SU-DHL-6 (cell line): ENCODE measurements at regions not wholly inside any gene's neighbourhood (a gene's known extent, or its start where the extent isn't known, plus 50 kb on each side); places are given as distances from the start of the nearest gene placed in this dataset.

ENCODE experiments used
- H2AFZ ChIP-seq: fragments of 200-600 bp; sonication (generic); 2 replicates; pipeline ENCODE4 v1.6.1; 2014; ENCODE audit warnings: low read depth, mild to moderate bottlenecking, moderate library complexity, mixed read lengths, antibody characterized with exemption, low read length; ENCODE audit not compliant: severe bottlenecking
- H3F3A ChIP-seq: fragments of 200-600 bp; shearing (Covaris generic); 2 replicates; pipeline ENCODE4 v1.6.0; 2016; ENCODE audit warnings: antibody characterized with exemption, mild to moderate bottlenecking; ENCODE audit not compliant: insufficient read depth
- H3K27ac ChIP-seq: fragments of 200-600 bp; sonication (generic); 2 replicates; pipeline ENCODE4 v1.5.1; 2016; ENCODE audit warnings: low read depth, mild to moderate bottlenecking, low read length, moderate library complexity, mixed read lengths
- H3K27me3 ChIP-seq: fragments of 200-600 bp; sonication (generic), shearing (Covaris generic); 2 replicates; pipeline ENCODE4 v1.6.0; 2014; ENCODE audit warnings: mild to moderate bottlenecking, low read length
- H3K36me3 ChIP-seq: fragments of 200-600 bp; sonication (generic); 2 replicates; pipeline ENCODE4 v1.6.1; 2014; ENCODE audit warnings: mild to moderate bottlenecking, low read length, mixed read lengths
- H3K4me2 ChIP-seq: fragments of 300-600, 200-600 bp; shearing (Covaris generic), sonication (generic); 2 replicates; pipeline ENCODE4 v1.6.0; 2014; ENCODE audit warnings: low read length, low read depth, mild to moderate bottlenecking; ENCODE audit not compliant: poor library complexity, severe bottlenecking
- H3K4me3 ChIP-seq: fragments of 200-600 bp; sonication (generic); 2 replicates; pipeline ENCODE4 v1.5.1; 2014; ENCODE audit warnings: antibody characterized with exemption, low read length, mild to moderate bottlenecking, mixed read lengths; ENCODE audit not compliant: insufficient read depth, poor library complexity, severe bottlenecking
- H3K79me2 ChIP-seq: fragments of 200-600 bp; sonication (generic); 2 replicates; pipeline ENCODE4 v1.6.1; 2014; ENCODE audit warnings: mild to moderate bottlenecking, low read length, moderate library complexity; ENCODE audit not compliant: insufficient read depth
- H3K9ac ChIP-seq: fragments of 200-600 bp; sonication (generic); 2 replicates; pipeline ENCODE4 v1.7.0; 2014; ENCODE audit warnings: mild to moderate bottlenecking, low read length
- H3K9me2 ChIP-seq: fragments of 200-600 bp; sonication (generic); replicated peaks from 2 replicates; pipeline ENCODE4 v1.6.1; 2014; ENCODE audit warnings: low read length; ENCODE audit not compliant: insufficient read depth
- H3K9me3 ChIP-seq: fragments of 200-600 bp; sonication (generic); 2 replicates; pipeline ENCODE4 v1.6.1; 2014; ENCODE audit warnings: low read length, mixed read lengths; ENCODE audit not compliant: insufficient read depth
- H4K20me1 ChIP-seq: fragments of 200-600 bp; sonication (generic); 2 replicates; pipeline ENCODE4 v1.6.1; 2014; ENCODE audit warnings: low read depth, mild to moderate bottlenecking, antibody characterized with exemption, low read length, moderate library complexity, mixed read lengths
- EZH2phosphoT487 ChIP-seq: fragments of 200-600 bp; sonication (generic), shearing (Covaris generic); conservative IDR thresholded peaks from 2 replicates; pipeline ENCODE4 v1.6.1; 2018; ENCODE audit warnings: mild to moderate bottlenecking, antibody characterized with exemption, low read length, moderate library complexity, mixed read lengths
- TF ChIP-seq, protein P1 (sequence below): fragments of 200-600 bp; sonication (generic); IDR thresholded peaks from one replicate; pipeline ENCODE4 v1.5.1; 2017; ENCODE audit warnings: antibody characterized with exemption, mild to moderate bottlenecking, low read length, moderate library complexity; ENCODE audit not compliant: insufficient read depth, poor library complexity, severe bottlenecking

DNA sequence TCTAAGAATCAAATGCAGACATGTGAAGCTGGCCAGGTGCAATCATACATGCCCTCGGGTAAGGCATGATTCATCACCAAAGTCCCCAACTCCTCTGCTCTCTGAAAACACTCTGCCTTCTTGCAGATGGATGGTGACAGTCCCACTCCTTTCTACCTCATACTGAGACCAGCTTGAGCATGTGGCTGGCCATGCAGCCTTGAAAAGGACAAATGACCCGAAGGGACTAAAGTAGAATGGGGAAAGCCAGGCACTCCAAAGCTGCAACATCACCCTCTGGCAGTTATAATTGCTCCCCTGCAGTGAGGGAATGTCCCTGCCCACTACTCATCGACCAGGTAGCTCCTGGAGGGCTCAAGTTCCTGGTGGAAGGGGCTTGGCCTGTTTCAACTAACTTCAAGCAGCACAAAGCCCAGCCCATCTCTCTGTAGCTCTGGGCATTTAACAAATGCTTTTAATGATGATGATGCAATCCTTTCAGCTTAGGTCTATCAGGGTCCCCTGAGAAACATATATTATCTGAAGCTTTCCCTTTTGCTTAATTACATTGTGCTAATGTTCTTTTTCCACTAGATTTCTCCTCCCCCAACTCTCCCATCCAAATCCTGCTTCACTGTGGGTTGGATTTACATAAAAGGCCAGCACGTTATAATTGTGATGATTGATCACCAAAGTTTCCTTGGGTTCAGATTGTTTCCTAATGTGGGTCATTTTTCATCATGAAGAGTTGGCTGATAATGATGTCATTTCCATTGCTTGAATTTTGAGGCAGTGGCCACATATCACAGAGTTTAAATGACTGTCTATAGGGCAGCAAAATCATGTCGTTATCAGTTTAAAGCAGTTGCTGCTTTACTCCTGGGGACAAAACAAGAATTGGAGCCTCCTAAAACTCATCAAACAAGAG is 436.5 kb upstream of the SLC30A5 start:
- H3K9me2 ChIP-seq, result no peaks in the 10 kb centered on the region
- H3K4me2 ChIP-seq, result no peak overlapping the region
- H3K9me3 ChIP-seq, result no peaks in the 10 kb centered on the region
- H3K36me3 ChIP-seq, result no peaks in the 10 kb centered on the region
- no peak overlapping the region for H3K27ac ChIP-seq
- H2AFZ ChIP-seq, result no peak overlapping the region
- no peaks in the 10 kb centered on the region for H3K27me3 ChIP-seq
- H3K4me3 ChIP-seq, result no peak overlapping the region
- H3F3A ChIP-seq, result no peaks in the 10 kb centered on the region
- no peaks in the 10 kb centered on the region for H3K79me2 ChIP-seq
- no peak overlapping the region for H3K9ac ChIP-seq
- H4K20me1 ChIP-seq, result no peaks in the 10 kb centered on the region
- TF ChIP-seq, protein P1, sequence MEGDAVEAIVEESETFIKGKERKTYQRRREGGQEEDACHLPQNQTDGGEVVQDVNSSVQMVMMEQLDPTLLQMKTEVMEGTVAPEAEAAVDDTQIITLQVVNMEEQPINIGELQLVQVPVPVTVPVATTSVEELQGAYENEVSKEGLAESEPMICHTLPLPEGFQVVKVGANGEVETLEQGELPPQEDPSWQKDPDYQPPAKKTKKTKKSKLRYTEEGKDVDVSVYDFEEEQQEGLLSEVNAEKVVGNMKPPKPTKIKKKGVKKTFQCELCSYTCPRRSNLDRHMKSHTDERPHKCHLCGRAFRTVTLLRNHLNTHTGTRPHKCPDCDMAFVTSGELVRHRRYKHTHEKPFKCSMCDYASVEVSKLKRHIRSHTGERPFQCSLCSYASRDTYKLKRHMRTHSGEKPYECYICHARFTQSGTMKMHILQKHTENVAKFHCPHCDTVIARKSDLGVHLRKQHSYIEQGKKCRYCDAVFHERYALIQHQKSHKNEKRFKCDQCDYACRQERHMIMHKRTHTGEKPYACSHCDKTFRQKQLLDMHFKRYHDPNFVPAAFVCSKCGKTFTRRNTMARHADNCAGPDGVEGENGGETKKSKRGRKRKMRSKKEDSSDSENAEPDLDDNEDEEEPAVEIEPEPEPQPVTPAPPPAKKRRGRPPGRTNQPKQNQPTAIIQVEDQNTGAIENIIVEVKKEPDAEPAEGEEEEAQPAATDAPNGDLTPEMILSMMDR, result no peak
- TF ChIP-seq EZH2phosphoT487, result no peak

DNA sequence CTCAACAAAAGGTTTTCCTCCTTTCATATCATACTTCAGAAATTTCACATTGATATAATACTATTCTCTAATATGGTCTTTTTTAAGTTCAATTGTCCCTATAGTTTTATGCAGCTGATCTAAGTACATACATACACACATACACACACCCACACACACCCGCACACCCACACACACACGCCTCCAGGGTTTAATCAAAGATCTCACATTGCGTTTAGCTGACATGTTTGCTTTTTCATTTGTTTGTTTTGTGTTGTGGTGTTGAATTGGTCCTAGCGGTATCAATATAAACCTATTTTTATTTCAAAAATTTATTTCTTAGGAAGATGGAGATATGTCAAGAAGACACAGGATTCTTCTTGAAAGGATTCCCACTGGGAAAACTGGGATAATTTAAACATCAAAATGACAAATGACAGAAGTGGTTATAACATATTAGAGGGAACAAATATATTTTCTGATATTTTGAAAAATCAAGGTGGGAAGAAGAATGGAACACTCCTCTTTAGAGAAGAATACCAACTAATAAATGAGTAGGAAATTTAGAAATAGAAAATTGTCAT is 434.9 kb upstream of the SLC30A5 start:
- Histone ChIP-seq H3K4me2 (no peak overlapping the region), H3F3A (no peaks in the 10 kb centered on the region), H3K9me2 (no peaks in the 10 kb centered on the region), H4K20me1 (no peaks in the 10 kb centered on the region), H3K27me3 (no peaks in the 10 kb centered on the region), H3K9me3 (no peaks in the 10 kb centered on the region), H3K79me2 (no peaks in the 10 kb centered on the region), H3K36me3 (no peaks in the 10 kb centered on the region), H3K9ac (no peak overlapping the region), H3K27ac (no peak overlapping the region), H2AFZ (no peak overlapping the region), H3K4me3 (no peak overlapping the region)
- TF ChIP-seq, protein P1, result no peak
- no peak for TF ChIP-seq EZH2phosphoT487

DNA sequence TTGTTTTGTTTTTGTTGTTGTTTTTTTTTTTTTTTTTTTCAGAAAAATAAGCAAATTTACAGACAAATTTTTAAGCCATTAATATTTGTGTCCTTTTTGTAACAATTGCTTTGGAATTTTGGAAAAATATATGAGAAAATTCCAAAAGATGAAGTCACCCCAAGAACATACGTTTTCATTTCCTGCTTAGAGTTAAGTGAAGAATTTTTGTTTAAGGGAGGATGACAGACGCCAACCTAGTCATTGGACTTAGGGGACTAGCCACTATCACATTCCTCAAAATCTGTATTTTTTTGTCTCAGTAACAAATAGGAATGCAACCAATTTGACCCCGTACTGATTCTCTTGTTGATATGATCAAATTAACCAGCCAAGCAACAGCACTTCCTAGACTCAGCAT is 433.9 kb upstream of the SLC30A5 start:
- TF ChIP-seq, protein P1, result no peak
- TF ChIP-seq EZH2phosphoT487, result no peak
- no peak overlapping the region for H3K27ac ChIP-seq
- no peak overlapping the region for H2AFZ ChIP-seq
- H3K9me3 ChIP-seq, result no peaks in the 10 kb centered on the region
- no peaks in the 10 kb centered on the region for H4K20me1 ChIP-seq
- no peak overlapping the region for H3K9ac ChIP-seq
- no peaks in the 10 kb centered on the region for H3K27me3 ChIP-seq
- no peak overlapping the region for H3K4me2 ChIP-seq
- no peaks in the 10 kb centered on the region for H3K9me2 ChIP-seq
- H3K36me3 ChIP-seq, result no peaks in the 10 kb centered on the region
- H3K4me3 ChIP-seq, result no peak overlapping the region
- H3K79me2 ChIP-seq, result no peaks in the 10 kb centered on the region
- no peaks in the 10 kb centered on the region for H3F3A ChIP-seq
